ENCODE measurements at regions not wholly inside any gene's neighbourhood (a gene's known extent, or its start where the extent isn't known, plus 50 kb on each side); places are given as distances from the start of the nearest gene placed in this dataset.
"Not testable (repeated sequence)": the region's sequence is repeated elsewhere in the genome, so short reads cannot be mapped to it uniquely, and the experiment has no call there.

DNA sequence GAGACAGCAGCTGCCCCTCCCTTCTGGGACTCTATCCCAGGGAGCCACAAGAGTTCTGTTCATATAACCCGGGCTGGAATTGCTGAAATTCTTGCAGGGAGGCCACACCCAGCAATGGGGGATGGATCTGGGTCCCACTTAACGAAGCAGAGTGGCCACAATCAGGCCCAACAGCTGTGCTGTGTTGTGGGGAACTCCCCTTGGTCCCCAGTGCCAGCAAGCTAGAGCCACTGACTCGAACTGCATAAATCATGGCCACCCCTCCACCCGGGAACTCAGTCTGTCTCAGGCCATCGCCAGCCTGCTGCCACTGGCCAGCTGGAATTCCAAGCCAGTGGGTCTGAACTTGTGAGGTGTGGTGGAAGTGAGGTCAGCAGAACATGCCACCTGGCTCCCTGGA is 111.1 kb downstream of the KLF8 start:
- DNase-seq, result no peak

GRCh38 chrX:56343664-56344063 is 111.5 kb downstream of the KLF8 start:
- DNase-seq, result peak; percentile 4

DNA sequence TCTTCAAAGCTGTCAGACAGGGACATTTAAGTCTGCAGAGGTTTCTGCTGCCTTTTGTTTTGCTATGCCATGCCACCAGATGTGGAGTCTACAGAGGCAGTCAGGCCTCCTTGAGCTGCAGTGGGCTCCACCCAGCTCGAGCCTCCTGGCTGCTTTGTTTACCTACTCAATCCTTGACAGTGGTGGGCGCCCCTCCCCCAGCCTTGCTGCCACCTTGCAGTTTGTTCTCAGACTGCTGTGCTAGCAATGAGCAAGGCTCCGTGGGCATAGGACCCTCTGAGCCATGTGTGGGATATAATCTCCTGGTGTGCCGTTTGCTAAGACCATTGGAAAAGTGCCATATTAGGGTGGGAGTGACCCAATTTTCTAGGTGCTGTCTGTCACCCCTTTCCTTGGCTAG is 126.0 kb downstream of the KLF8 start:
- not testable (repeated sequence) for DNase-seq

GRCh38 chrX:56365171-56365570 is 133.0 kb downstream of the KLF8 start:
- DNase-seq, result peak; percentile 32

- no peak for DNase-seq
Measured at GRCh38 chrX:56366901-56367300, 134.7 kb downstream of the KLF8 start.

DNA sequence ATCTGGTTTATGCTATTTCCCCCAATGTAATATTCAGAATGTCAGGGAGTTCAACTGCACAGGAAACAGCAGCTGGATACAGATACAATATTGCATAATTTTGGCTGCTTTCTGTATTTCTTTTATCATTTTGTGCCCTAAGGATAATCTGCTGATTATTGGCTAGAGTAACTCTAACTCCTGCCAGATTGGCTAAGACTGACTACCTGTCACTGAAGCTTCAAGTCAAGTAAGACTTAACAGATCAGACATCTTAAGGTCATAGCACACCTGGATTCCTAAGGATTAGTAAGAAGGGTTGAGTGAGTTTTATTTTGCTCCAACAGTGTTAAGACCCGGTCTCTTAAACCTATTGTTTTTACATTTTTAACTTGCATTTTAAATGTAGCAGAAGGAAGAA is 136.8 kb downstream of the KLF8 start:
- DNase-seq, result no peak

DNA sequence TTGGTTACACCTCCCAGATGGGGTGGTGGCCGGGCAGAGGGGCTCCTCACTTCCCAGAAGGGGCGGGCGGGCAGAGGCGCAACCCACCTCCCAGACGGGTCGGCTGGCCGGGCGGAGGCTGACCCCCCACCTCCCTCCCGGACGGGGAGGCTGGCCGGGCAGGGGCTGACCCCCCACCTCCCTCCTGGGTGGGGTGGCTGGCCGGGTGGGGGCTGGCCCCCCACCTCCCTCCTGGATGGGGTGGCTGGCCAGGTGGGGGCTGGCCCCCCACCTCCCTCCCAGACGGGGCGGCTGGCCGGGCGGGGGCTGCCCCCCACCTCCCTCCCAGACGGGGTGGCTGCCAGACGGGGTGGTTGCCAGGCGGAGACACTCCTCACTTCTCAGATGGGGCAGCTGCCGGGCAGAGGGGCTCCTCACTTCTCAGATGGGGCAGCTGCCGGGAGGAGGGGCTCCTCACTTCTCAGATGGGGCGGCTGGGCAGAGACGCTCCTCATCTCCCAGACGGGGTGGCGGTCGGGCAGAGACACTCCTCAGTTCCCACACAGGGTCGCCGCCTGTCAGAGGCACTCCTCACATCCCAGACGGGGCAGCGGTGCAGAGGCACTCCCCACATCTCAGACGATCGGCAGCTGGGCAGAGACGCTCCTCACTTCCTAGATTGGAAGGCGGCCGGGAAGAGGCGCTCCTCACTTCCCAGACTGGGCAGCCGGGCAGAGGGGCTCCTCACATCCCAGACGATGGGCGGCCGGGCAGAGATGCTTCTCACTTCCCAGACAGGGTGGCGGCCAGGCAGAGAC is 148.0 kb downstream of the KLF8 start:
- not testable (repeated sequence) for DNase-seq

GRCh38 chrX:56382278-56382677 is 150.1 kb downstream of the KLF8 start:
- DNase-seq, result no peak

DNA sequence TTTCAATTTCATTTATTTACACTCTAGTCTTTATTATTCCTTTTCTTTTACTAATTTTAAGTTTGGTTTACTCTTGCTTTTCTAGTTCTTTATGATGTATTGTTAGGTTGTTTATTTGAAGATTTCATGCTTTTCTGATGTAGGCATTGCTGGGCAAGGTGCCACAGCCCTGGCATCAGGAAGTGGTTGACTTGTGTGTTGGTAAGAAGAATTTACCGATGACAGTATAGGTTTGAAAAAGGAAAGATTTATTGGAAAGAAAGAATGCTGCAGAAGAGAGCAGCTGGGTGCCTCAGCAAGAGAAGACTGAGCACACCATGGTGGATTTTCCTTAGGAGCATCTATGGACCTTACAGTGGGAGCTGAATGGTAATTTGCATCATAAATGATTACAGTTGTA is 153.2 kb downstream of the KLF8 start:
- DNase-seq, result peak; percentile 25

- no peak for DNase-seq
Measured at GRCh38 chrX:56385960-56386359, 153.8 kb downstream of the KLF8 start.

- DNase-seq, result peak; percentile 2
Measured at GRCh38 chrX:56397636-56398035, 165.5 kb downstream of the KLF8 start.

DNA sequence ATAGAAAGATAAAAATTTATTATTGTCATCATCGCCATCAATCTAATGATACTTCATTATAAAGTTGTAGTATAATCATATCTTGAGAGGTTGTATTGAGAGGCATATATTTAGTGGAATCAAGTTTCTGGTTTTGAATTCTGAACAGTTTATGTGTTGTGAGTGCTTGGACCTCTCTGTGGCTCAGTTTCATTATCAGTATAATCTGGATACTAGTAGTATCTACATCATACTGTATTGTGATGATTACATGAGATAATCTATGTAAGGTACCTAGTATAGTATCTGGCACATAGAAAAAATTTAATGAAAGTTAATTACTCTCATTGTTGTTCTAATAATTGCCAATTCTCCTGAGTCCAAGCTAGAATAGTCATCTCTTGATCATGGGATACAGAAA is 161.2 kb upstream of the UBQLN2 start:
- DNase-seq, result no peak

DNA sequence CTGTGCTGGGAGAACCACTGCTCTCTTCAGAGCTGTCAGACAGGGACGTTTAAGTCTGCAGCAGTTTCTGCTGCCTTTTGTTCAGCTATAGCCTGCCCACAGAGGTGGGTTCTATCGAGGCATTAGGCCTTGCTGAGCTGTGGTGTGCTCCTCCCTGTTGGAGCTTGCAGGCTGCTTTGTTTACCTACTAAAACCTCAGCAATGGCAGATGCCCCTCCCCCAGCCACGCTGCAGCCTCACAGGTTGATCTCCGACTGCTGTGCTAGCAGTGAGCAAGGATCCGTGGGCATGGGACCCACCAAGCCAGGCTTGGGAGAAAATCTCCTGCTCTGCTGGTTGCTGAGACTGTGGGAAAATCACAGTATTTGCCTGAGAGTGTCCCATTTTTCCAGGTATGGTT is 133.8 kb upstream of the UBQLN2 start:
- DNase-seq, result no peak

DNA sequence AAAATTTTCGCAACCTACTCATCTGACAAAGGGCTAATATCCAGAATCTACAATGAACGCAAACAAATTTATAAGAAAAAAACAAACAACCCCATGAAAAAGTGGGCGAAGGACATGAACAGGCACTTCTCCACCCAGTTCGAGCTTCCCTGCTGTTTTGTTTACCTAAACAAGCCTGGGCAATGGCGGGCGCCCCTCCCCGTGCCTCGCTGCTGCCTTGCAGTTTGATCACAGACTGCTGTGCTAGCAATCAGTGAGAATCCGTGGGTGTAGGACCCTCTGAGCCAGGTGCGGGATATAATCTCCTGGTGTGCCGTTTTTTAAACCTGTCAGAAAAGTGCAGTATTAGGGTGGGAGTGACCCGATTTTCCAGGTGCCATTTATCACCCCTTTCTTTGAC is 111.4 kb upstream of the UBQLN2 start:
- not testable (repeated sequence) for DNase-seq

DNA sequence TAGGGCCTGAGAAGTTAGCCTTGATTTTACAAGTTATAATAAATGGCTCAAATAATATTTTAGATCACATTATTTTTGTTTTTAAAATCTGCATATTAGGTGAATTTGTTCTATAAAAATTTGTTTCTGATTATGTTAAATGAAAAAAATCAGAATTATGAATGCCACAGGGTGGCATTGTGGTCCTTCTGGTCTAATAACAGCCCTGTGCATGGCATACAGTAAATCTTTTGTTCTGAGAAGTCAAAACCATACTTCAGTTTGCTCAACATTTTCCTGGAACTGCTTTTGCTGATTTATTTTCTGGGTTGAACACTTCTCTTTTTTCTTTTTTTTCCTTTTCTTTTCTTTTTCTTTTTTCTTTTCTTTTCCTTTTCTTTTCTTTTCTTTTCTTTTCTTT is 101.0 kb upstream of the UBQLN2 start:
- DNase-seq, result no peak

DNA sequence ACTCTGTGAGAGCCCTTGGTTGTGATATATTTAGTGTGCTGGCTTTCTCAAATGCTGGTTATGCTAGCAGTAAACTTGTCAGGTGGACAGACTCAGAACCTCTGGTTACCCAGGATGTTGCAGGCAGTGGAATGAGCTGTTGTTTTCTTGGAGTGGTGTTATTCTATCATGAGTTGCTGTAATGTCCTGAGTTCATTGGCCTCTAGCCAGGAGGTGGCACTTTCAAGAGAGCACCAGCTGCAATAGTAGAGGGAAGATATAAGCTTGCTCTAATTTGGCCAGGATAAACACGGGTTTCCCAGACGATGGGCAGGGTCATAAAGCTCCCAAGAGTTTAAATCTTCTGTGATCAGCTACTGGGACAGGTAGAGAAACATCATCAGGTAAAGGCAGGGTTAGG is 95.0 kb upstream of the UBQLN2 start:
- no peak for DNase-seq

- peak; percentile 3 for DNase-seq
Measured at GRCh38 chrX:56494923-56495322, 68.5 kb upstream of the UBQLN2 start.

DNA sequence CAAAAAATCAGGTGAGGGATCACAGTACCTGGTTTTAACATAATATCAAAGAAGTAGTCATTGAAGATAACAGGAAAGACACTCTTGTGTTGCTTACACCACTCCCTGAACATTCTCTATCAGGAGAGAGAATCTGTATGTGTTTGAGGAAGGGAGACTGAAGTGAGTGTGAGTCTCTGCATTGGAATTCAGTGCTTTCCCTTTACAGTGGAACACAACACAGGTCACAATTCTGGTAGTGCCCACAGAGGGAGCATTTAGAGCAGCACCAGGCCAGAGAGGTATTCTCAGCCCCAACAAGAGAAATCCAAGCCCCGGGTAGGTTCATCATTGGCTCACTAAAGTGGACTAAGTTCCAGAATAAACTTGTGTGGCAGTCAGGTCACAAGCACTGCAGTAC is 64.7 kb upstream of the UBQLN2 start:
- no peak for DNase-seq

DNA sequence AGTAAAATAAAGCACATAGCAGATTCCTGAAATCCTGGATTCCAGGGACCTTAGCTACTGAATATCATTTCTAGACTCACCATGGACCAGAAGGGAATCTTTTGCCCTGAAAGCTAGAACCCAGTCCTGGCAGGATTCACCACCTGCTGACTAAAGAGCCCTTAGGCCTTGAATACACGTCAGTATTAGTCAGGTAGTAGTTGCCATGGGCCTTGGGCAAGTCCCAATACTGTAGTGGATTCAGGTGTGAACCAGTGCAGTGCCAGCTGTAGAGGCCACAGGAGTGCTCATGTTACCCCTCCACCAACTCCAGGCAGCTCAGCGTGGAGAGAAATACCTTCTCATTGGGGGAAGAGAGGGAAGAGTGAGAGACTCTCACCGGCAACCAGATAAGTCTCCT is 64.1 kb upstream of the UBQLN2 start:
- no peak for DNase-seq

DNA sequence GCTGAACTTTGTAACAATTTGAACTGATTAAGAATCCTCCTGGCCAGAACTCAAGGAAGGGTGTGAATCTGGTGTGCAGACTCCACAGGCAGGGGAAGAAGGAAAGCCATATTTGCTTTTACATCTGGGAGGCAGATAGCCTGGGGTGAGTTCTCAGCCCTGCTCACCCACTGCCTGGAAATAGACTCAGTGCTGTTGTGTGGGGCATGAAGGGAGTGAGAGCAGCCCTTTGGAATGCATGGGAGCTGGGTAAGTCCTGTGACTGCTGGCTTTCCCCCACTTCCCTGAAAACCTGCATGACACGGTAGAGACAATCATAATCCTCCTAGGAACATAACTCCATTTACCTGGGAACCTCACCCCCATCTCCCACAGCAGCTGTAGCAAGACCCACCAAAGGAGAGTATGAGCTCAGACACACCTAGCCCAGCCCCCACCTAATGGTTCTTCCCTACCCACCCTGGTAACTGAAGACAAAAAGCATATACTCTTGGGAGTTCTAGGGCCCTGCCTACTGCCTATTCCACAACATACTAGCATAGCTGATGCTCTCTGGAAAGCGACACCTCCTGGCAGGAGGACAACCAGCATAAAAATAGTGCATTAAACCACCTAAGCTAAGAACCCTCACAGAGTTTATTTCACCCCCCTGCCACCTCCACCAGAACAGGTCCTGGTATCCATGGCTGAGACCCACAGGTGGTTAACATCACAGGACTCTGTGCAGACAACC is 59.3 kb upstream of the UBQLN2 start:
- no peak for DNase-seq

DNA sequence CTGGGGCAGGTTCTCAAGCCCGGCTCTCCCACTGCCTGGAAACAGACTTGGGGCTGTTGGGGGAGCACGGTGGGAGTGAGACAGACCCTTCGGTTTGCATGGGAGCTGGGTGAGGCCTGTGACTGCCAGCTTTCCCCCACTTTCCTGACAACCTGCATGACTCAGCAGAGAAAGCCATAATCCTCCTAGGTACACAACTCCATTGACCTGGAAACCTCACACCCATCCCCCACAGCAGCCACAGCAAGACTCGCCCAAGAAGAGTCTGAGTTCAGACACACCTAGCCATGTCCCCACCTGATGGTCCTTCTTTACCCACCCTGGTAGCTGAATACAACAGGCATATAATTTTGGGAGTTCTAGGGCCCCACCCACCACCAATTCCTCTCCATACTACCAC is 57.6 kb upstream of the UBQLN2 start:
- DNase-seq, result no peak
